ENCODE measurements at regions not wholly inside any gene's neighbourhood (a gene's known extent, or its start where the extent isn't known, plus 50 kb on each side); places are given as distances from the start of the nearest gene placed in this dataset.

GRCh38 chr7:54963155-54963554 is 55.7 kb upstream of the EGFR start:
- TF ChIP-seq CTCF (IDR thresholded peaks at IDR 0.05 in 4 of 5, conservative IDR thresholded peaks at IDR 0.05 in 1 of 5) = no peak
- no peak for TF ChIP-seq POLR2A (IDR thresholded peaks at IDR 0.05)

All from gastrocnemius medialis (tissue), 4 donors.